ENCODE measurements at regions not wholly inside any gene's neighbourhood (a gene's known extent, or its start where the extent isn't known, plus 50 kb on each side); places are given as distances from the start of the nearest gene placed in this dataset.

- DNase-seq (ENCODE audit: low read depth): no peak
Observed at GRCh38 chr5:109531262-109531661, 121.5 kb upstream of the PJA2 start.

- DNase-seq (ENCODE audit: low read depth): no peak
Observed at GRCh38 chr5:109529987-109530386, 120.2 kb upstream of the PJA2 start.

- DNase-seq (ENCODE audit: low read depth): no peak
Observed at GRCh38 chr5:109529520-109529919, 119.7 kb upstream of the PJA2 start.

- DNase-seq (ENCODE audit: low read depth): no peak
Observed at GRCh38 chr5:109524555-109524954, 114.8 kb upstream of the PJA2 start.

GRCh38 chr5:109524026-109524425 is 114.3 kb upstream of the PJA2 start:
- DNase-seq (ENCODE audit: low read depth): no peak

GRCh38 chr5:109522404-109522803 is 112.6 kb upstream of the PJA2 start:
- no peak for DNase-seq (ENCODE audit: low read depth)

GRCh38 chr5:109519416-109519815 is 109.6 kb upstream of the PJA2 start:
- DNase-seq (ENCODE audit: low read depth): no peak

GRCh38 chr5:109516390-109516789 is 106.6 kb upstream of the PJA2 start:
- no peak for DNase-seq (ENCODE audit: low read depth)

GRCh38 chr5:109511980-109512734 is 102.4 kb upstream of the PJA2 start:
- DNase-seq (ENCODE audit: low read depth): no peak

- no peak for DNase-seq (ENCODE audit: low read depth)
Observed at GRCh38 chr5:109506556-109506955, 96.8 kb upstream of the PJA2 start.

GRCh38 chr5:109496112-109496511 is 86.3 kb upstream of the PJA2 start:
- no peak for DNase-seq (ENCODE audit: low read depth)

- no peak for DNase-seq (ENCODE audit: low read depth)
Observed at GRCh38 chr5:109487753-109488420, 78.1 kb upstream of the PJA2 start.

- no peak for DNase-seq (ENCODE audit: low read depth)
Observed at GRCh38 chr5:109486200-109486804, 76.5 kb upstream of the PJA2 start.

- DNase-seq (ENCODE audit: low read depth): no peak
Observed at GRCh38 chr5:109485030-109485429, 75.3 kb upstream of the PJA2 start.

- DNase-seq (ENCODE audit: low read depth): no peak
Observed at GRCh38 chr5:109484597-109484996, 74.8 kb upstream of the PJA2 start.

GRCh38 chr5:109483395-109483971 is 73.7 kb upstream of the PJA2 start:
- no peak for DNase-seq (ENCODE audit: low read depth)

- DNase-seq (ENCODE audit: low read depth): no peak
Observed at GRCh38 chr5:109482748-109483147, 73.0 kb upstream of the PJA2 start.

- DNase-seq (ENCODE audit: low read depth): no peak
Observed at GRCh38 chr5:109479260-109479860, 69.6 kb upstream of the PJA2 start.

- no peak for DNase-seq (ENCODE audit: low read depth)
Observed at GRCh38 chr5:109478830-109479229, 69.1 kb upstream of the PJA2 start.

GRCh38 chr5:109476292-109476691 is 66.5 kb upstream of the PJA2 start:
- DNase-seq (ENCODE audit: low read depth): no peak

GRCh38 chr5:109469896-109470662 is 60.3 kb upstream of the PJA2 start:
- no peak for DNase-seq (ENCODE audit: low read depth)

All from activated T-helper 1 cell treated with Interleukin-2 at 50 U/mL for 16 hours (primary cell).